HG02642 (cell line): ENCODE measurements at regions not wholly inside any gene's neighbourhood (a gene's known extent, or its start where the extent isn't known, plus 50 kb on each side); places are given as distances from the start of the nearest gene placed in this dataset.
"Not testable (repeated sequence)": the region's sequence is repeated elsewhere in the genome, so short reads cannot be mapped to it uniquely, and the experiment has no call there.

Source experiments
- ATAC-seq: cut with Tn5 transposase; IDR thresholded peaks from one replicate; pipeline ENCODE4 v1.9.1; 2021; ENCODE audit warnings: mild to moderate bottlenecking; ENCODE audit not compliant: unreplicated experiment, poor library complexity

DNA sequence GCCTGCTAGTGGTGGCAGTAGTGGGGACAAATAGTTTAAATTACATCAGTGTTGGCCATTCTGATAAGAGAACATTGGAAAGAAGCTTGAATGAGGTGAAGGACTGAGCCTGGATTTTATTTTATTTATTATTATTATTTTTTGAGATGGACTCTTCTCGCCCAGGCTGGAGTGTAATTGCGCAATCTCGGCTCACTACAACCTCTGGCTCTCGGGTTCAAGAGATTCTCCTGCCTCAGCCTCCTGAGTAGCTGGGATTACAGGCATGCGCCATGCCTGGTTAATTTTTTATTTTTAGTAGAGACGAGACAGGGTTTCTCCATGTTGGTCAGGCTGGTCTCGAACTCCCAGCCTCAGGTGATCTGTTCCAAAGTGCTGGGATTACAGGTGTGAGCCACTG is 739.4 kb downstream of the AACS start:
- ATAC-seq = no peak

DNA sequence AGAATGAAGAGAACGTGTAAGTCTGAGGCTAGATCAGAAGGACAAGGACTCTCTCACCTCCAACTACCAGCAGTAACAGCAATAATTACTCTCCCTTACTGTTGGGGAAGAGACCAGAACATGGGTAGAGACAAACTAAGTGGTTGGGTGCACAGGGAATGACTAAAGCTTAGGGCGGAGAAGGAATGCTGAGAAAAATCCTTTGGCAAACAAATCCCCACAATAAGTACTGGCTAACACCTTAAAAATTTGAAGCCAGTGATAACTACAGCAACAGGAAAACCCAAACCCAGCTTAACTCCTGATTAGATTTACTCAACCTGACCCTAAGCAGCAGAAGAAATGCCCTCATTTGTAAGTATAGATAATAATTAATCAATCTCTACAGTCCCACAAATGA is 759.0 kb downstream of the AACS start:
- no peak for ATAC-seq

GRCh38 chr12:125835852-125836251 is 770.6 kb downstream of the AACS start:
- ATAC-seq = no peak

- no peak for ATAC-seq
Observed at GRCh38 chr12:125836647-125837046, 771.4 kb downstream of the AACS start.

DNA sequence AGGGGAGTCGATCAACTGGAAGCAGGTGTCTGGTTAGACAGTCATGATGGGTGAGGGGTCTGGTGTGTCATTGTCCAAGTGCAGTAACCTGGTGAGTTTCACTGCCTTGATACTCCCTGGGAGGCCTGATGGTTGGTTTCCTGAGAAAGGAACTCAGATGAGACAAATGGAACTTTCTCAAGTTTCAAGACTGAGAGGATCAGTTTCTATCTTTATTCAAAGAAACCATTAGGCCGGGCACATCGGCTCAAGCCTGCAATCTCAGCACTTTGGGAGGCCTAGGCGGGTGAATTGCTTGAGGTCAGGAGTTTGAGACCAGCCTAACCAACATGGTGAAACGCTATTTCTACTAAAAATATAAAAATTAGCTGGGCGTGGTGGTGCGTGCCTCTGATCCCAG is 776.1 kb downstream of the AACS start:
- ATAC-seq = no peak

DNA sequence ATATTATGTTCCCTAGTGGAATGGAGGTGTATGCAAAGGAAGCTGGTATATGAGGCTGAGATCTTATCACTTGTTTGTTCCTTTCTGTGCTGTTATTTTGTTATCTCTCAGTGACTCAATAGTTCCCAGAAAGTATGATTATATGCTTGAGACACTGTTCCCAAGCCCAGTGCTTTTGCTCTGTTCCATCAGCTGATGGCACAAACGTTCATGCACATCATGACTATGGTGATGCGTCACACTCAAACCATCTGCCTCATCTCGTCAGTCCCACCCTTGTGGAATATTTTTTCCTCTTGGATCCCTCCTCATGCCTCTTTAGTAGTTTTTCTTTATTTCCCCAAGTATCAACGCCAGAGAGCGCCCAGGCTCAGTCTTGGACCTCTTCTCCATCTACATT is 786.9 kb downstream of the AACS start:
- ATAC-seq = no peak

DNA sequence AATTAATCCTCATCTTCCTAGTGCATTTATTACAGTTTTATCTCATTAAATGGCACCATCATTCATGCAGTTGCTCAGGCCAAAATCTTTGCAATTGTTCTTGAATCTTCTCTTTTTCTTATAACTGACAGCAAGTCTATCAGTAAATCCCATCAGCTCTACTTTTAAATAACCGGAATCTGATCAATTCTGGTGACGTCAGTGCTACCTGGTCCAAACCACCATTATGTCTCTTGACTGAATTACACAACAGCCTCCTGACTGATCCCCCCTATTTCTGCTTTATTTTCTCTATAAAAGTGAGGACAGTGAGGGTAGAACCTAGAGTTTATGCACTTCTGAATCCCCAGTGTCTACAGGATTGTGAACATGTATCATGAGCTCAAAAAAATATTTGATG is 787.4 kb downstream of the AACS start:
- ATAC-seq = no peak

DNA sequence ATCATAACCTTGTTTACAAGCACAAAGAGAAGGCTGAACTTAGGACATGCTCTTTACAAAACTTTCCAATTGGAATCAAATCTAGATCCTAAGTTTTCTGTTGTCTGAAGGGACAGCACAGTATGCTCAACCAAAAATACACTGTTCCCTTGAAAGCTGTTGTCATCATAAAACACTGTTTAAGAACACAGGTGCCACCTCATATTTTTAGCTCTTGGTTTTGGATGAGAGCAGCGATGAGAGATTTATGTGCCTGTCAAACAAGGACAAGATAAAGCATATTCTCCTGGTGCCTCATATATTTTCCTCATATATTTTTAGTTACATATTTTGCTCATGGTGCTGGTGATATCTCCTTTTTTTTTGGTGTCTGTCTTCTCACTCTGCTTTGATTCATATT is 788.4 kb downstream of the AACS start:
- no peak for ATAC-seq

GRCh38 chr12:125856366-125856765 is 791.1 kb downstream of the AACS start:
- ATAC-seq = no peak

GRCh38 chr12:125856896-125857295 is 791.7 kb downstream of the AACS start:
- ATAC-seq = no peak

DNA sequence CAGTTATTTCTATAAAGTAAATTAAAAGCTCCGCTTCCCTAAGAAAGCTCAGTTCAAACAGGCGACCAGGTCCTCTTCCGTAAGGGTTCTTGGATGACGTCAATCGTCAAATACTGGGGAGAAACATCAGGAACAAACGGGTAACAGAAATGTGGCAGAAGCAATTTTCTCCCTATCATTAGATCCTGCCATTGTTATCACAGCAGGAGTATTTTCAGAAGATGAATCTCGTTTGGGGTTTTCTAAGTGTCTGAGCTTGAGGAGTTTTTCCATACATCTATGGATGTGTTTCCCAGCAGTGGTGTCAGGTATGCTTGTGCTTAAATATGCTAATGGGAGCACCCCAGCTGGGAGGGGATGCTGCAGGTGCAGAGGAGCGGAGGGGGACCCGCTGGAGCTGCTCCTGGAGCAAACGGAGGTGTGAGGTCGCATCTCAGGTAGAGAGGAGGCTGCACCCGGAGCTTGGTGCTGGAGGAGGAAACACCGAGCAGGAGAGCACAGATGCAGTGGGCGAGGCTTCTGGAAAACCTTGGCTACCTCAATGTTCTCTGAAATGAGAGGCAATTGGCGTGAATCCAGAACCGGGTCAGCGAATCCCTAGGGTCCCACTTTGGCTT is 795.5 kb downstream of the AACS start:
- ATAC-seq = no peak

- no peak for ATAC-seq
Observed at GRCh38 chr12:125861299-125862281, 796.4 kb downstream of the AACS start.

GRCh38 chr12:125865236-125865635 is 800.0 kb downstream of the AACS start:
- ATAC-seq = not testable (repeated sequence)

GRCh38 chr12:125871811-125872594 is 806.8 kb downstream of the AACS start:
- ATAC-seq = no peak

GRCh38 chr12:125873016-125873415 is 807.8 kb downstream of the AACS start:
- no peak for ATAC-seq

GRCh38 chr12:125878483-125878882 is 813.2 kb downstream of the AACS start:
- no peak for ATAC-seq

DNA sequence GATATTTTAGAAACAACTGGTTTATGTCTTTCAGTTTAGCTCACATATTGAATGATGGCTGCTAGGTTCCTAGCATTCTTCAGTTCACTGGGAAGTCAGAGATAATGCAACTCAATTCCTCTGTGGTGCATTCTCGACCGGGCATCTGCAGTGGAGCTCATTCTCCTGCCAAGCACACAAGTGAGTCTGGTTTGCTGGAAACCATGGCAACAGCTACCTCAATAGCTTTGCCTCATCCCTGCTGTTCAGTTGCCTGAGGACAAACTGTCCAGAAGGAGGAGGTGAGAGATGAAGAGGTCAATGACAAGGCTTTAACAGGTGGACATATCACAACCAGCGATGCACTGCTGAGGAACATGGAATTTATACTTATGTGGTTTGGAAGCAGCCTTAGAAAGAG is 816.9 kb downstream of the AACS start:
- no peak for ATAC-seq

GRCh38 chr12:125888921-125889320 is 823.7 kb downstream of the AACS start:
- ATAC-seq = no peak

- ATAC-seq = no peak
Observed at GRCh38 chr12:125889742-125890141, 824.5 kb downstream of the AACS start.

DNA sequence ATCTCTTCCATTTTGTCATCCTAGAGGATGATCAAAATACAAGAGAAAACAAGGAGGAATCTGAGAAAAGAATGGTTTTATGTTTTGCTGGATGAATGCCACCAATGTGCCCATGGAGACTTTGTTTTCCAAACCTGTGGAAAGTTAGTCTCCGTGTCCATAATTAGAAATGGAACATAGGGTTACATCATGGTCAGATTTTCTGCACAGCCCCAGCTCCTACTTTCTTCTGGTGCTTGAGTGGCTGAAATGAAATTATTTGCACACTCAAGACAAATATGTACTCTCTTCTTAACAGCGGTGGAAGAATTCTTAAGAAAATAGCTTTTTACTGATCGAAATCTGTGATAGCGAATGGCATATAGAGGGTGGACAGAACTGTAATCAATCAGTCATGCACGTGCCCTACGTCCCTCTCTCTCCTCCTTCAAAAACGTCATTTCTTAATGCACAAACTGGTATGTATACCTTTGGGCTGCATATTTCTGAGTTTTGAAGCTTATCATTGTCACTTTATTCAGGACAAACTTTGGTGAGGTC is 825.2 kb downstream of the AACS start:
- ATAC-seq = no peak

DNA sequence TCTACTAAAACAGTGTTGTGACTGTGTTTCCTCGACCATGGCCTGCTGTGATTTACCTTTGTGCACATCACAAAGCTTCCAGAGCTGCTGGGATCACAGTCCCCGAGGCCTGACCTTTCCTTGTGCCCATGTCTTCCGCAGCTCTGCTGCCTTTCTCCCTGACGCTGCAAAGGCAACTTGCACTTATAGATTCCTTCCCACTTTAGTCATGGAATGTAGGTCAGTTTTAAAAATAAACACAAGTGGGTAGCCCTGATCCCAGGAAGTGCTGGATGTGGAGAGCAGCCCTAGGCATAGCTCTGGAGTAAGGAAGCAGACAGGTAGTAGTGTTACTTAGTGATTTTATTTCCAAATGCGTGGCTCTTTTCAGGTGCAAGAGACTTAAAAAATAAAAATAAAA is 825.7 kb downstream of the AACS start:
- ATAC-seq = no peak
